PC-3 (cell line): ENCODE measurements at regions not wholly inside any gene's neighbourhood (a gene's known extent, or its start where the extent isn't known, plus 50 kb on each side); places are given as distances from the start of the nearest gene placed in this dataset.

Source experiments
- ATAC-seq: fragments of 200-7000 bp; cut with Tn5 transposase; 2 replicates; pipeline ENCODE4 v1.9.1; 2020; ENCODE audit warnings: mild to moderate bottlenecking, moderate library complexity
- BruUV-seq: library from RNA; stranded (reverse); fragments of 400-500 nt; replicated peaks from 2 replicates; lab custom pipeline; 2021; lab: Mats Ljungman, UMichigan
- CTCF ChIA-PET: fragments of 300-600 bp; sonication (Branson Sonifier 250); formaldehyde crosslinking; loops from one replicate; lab custom pipeline; 2022; ENCODE audit warnings: antibody characterized with exemption; lab: Charles Lee
- POLR2A ChIA-PET: fragments of 300-600 bp; sonication (Branson Sonifier 250); formaldehyde crosslinking; loops from one replicate; lab custom pipeline; 2022; ENCODE audit warnings: antibody characterized with exemption; ENCODE audit not compliant: unreplicated experiment; lab: Charles Lee
- DNase-seq: peaks from one replicate; pipeline ENCODE4 v3.0.0-alpha.2; 2015
- H2AFZ ChIP-seq: fragments of 300-600 bp; sonication (generic); 2 replicates; pipeline ENCODE4 v1.6.0; 2016; ENCODE audit warnings: antibody characterized with exemption, low read length
- H3F3A ChIP-seq: fragments of 300-600 bp; sonication (generic); one replicate; pipeline ENCODE4 v1.6.0; 2017; ENCODE audit warnings: antibody characterized with exemption, low read length, control low read depth, mild to moderate bottlenecking; ENCODE audit not compliant: unreplicated experiment
- H3K27ac ChIP-seq: fragments of 300-600 bp; sonication (generic); 2 replicates; pipeline ENCODE4 v1.5.1; 2016; ENCODE audit warnings: mild to moderate bottlenecking, low read length
- H3K27me3 ChIP-seq: fragments of 300-600 bp; sonication (generic); 2 replicates; pipeline ENCODE4 v1.6.1; 2016; ENCODE audit warnings: low read length, mixed read lengths
- H3K36me3 ChIP-seq: fragments of 300-600 bp; sonication (generic); 2 replicates; pipeline ENCODE4 v1.6.1; 2016; ENCODE audit warnings: low read depth, mixed run types, low read length, mixed read lengths
- H3K4me1 ChIP-seq: fragments of 300-600 bp; sonication (generic); 2 replicates; pipeline ENCODE4 v1.5.1; 2016; ENCODE audit warnings: low read length; ENCODE audit not compliant: insufficient read depth
- H3K4me2 ChIP-seq: fragments of 300-600 bp; sonication (generic); 2 replicates; pipeline ENCODE4 v1.6.0; 2016; ENCODE audit warnings: low read length
- H3K4me3 ChIP-seq: fragments of 300-600 bp; sonication (generic); 2 replicates; pipeline ENCODE4 v1.5.1; 2016; ENCODE audit warnings: mild to moderate bottlenecking, low read length, mixed read lengths
- H3K79me2 ChIP-seq: fragments of 300-600 bp; sonication (generic); 2 replicates; pipeline ENCODE4 v1.6.1; 2017; ENCODE audit warnings: low read length, mixed read lengths
- H3K9ac ChIP-seq: fragments of 300-600 bp; sonication (generic); 2 replicates; pipeline ENCODE4 v1.6.0; 2016; ENCODE audit warnings: mild to moderate bottlenecking, low read length
- H3K9me2 ChIP-seq: fragments of 300-600 bp; sonication (generic); replicated peaks from 2 replicates; pipeline ENCODE4 v1.6.1; 2016; ENCODE audit warnings: mixed run types, low read length, mixed read lengths
- H3K9me3 ChIP-seq: fragments of 300-600 bp; sonication (generic); 2 replicates; pipeline ENCODE4 v1.6.1; 2016; ENCODE audit warnings: low read length, mixed read lengths
- H4K20me1 ChIP-seq: fragments of 300-600 bp; sonication (generic); 2 replicates; pipeline ENCODE4 v1.6.1; 2016; ENCODE audit warnings: low read length, mixed read lengths
- EZH2 ChIP-seq: fragments of 300-600 bp; sonication (generic); IDR thresholded peaks from one replicate; pipeline ENCODE4 v1.6.1; 2017; ENCODE audit warnings: antibody characterized with exemption, mild to moderate bottlenecking, low read length; ENCODE audit not compliant: unreplicated experiment
- EZH2phosphoT487 ChIP-seq: fragments of 300-600 bp; sonication (generic); IDR thresholded peaks from 2 replicates; pipeline ENCODE4 v1.6.1; 2018; ENCODE audit warnings: mild to moderate bottlenecking, antibody characterized with exemption, low read length, borderline replicate concordance
- intact Hi-C: fragments of 100-400 bp; cut with micrococcal nuclease; formaldehyde crosslinking; loops from 2 replicates; pipeline ENCODE4 v1.9.0; 2023
- TF ChIP-seq, protein P1 (sequence below): fragments of 300-600 bp; sonication (generic); conservative IDR thresholded peaks from 2 replicates; pipeline ENCODE4 v1.5.1; 2017; ENCODE audit warnings: antibody characterized with exemption, low read depth, mild to moderate bottlenecking, low read length

DNA sequence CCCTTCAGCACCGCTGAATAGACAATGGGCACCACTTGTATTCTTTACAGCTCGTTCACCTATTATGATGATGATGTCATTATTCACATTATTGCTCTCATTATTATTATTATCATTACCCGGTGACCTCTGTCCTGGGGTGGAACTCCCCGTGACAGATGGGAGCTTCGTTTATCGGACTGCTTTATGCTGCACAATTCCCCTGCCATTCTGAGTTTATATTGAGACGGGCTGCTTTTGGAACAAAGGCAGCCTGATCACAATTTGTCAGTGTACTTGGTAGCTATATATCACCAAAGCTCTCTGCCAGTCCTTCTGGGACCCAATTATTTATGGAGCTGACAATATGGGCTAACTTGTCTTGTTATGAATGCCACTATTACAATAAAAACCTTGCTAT, 1145.6 kb upstream of the WWC1 start:
- no peaks in the 10 kb centered on the region for H3K9me2 ChIP-seq
- ATAC-seq, result no peak
- no peak overlapping the region for H3K4me2 ChIP-seq
- H3K27me3 ChIP-seq, result no peaks in the 10 kb centered on the region; the same call in 1 of the 2 replicates
- no peak overlapping the region for H3K4me3 ChIP-seq
- DNase-seq, result no peak
- H3F3A ChIP-seq, result no peaks in the 10 kb centered on the region
- H3K79me2 ChIP-seq, result no peaks in the 10 kb centered on the region
- H2AFZ ChIP-seq, result no peak overlapping the region
- no peak overlapping the region for H3K27ac ChIP-seq
- no peak for TF ChIP-seq EZH2
- TF ChIP-seq, protein P1, sequence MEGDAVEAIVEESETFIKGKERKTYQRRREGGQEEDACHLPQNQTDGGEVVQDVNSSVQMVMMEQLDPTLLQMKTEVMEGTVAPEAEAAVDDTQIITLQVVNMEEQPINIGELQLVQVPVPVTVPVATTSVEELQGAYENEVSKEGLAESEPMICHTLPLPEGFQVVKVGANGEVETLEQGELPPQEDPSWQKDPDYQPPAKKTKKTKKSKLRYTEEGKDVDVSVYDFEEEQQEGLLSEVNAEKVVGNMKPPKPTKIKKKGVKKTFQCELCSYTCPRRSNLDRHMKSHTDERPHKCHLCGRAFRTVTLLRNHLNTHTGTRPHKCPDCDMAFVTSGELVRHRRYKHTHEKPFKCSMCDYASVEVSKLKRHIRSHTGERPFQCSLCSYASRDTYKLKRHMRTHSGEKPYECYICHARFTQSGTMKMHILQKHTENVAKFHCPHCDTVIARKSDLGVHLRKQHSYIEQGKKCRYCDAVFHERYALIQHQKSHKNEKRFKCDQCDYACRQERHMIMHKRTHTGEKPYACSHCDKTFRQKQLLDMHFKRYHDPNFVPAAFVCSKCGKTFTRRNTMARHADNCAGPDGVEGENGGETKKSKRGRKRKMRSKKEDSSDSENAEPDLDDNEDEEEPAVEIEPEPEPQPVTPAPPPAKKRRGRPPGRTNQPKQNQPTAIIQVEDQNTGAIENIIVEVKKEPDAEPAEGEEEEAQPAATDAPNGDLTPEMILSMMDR, result no peak
- no peak for TF ChIP-seq EZH2phosphoT487
- no peak overlapping the region for H3K9ac ChIP-seq
- no peaks in the 10 kb centered on the region for H3K4me1 ChIP-seq
- intact Hi-C loops, result no loop called here
- H3K36me3 ChIP-seq, result no peaks in the 10 kb centered on the region
- POLR2A ChIA-PET, result no interaction called here
- no peaks in the 10 kb centered on the region for H3K9me3 ChIP-seq
- no peaks in the 10 kb centered on the region for H4K20me1 ChIP-seq
- CTCF ChIA-PET, result no interaction called here
- BruUV-seq, result no TSS peak

DNA sequence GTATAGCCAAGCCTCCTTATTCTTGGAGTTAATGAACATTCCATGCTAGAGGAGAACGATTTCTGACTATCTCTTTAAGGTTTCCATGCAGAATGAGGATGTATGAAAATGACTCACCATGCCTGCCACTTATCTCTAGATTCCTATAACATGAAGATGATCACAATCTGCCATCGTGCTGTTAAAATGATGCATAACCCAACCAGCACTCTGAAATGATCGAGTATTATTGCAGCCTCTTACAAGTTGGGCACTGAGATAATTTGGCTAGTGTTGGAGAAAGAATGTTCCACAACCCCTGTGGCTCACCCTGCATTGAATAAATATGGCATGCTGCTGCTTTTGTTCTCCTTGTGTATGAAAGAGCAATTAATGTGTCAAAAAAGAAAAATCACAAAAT, 1143.6 kb upstream of the WWC1 start:
- DNase-seq, result no peak
- Histone ChIP-seq H3K4me2 (no peak overlapping the region), H3K9ac (no peak overlapping the region), H3K79me2 (no peaks in the 10 kb centered on the region), H3K9me3 (no peaks in the 10 kb centered on the region), H3K4me1 (no peaks in the 10 kb centered on the region), H3K27ac (no peak overlapping the region), H3K27me3 (no peaks in the 10 kb centered on the region; the same call in 1 of the 2 replicates), H2AFZ (no peak overlapping the region), H3F3A (no peaks in the 10 kb centered on the region), H3K4me3 (no peak overlapping the region), H3K36me3 (no peaks in the 10 kb centered on the region), H3K9me2 (no peaks in the 10 kb centered on the region), H4K20me1 (no peaks in the 10 kb centered on the region)
- POLR2A ChIA-PET, result no interaction called here
- intact Hi-C loops, result no loop called here
- CTCF ChIA-PET, result no interaction called here
- ATAC-seq, result no peak
- no TSS peak for BruUV-seq
- no peak for TF ChIP-seq EZH2
- TF ChIP-seq, protein P1, result no peak
- TF ChIP-seq EZH2phosphoT487, result no peak

DNA sequence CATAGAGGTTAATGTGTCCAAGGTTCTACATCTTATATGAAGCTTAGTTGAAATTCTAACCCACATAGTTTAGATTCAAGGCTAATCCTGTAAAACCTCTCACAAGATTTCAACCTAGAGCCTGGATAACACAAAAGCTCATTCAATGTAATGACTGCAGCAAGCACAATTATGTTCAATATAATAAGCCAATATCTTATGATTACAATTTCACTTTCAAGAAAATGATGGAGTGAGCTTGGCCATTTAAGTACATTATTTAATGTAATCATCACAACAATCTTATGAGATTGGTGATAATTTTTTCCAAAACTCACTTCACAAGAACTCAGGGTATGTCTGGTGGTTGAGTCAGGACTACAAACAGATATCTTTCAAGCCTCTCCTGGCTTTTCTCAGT, 1140.8 kb upstream of the WWC1 start:
- ChIA-PET POLR2A (no interaction called here), CTCF (no interaction called here)
- Histone ChIP-seq H3K79me2 (no peaks in the 10 kb centered on the region), H3K4me1 (no peaks in the 10 kb centered on the region), H3K9me3 (no peaks in the 10 kb centered on the region), H3K9me2 (no peaks in the 10 kb centered on the region), H2AFZ (no peak overlapping the region), H3K4me3 (no peak overlapping the region), H4K20me1 (no peaks in the 10 kb centered on the region), H3F3A (no peaks in the 10 kb centered on the region), H3K9ac (no peak overlapping the region), H3K27me3 (no peaks in the 10 kb centered on the region), H3K4me2 (no peak overlapping the region), H3K36me3 (no peaks in the 10 kb centered on the region), H3K27ac (no peak overlapping the region)
- no peak for TF ChIP-seq EZH2phosphoT487
- TF ChIP-seq, protein P1, result no peak
- TF ChIP-seq EZH2, result no peak
- ATAC-seq, result no peak
- BruUV-seq, result no TSS peak
- DNase-seq, result no peak
- intact Hi-C loops, result no loop called here
